Colonic mucosa (tissue), 4 donors: ENCODE measurements at regions not wholly inside any gene's neighbourhood (a gene's known extent, or its start where the extent isn't known, plus 50 kb on each side); places are given as distances from the start of the nearest gene placed in this dataset.

Experiments
- DNase-seq: peaks from one replicate; pipeline ENCODE4 v3.0.0-alpha.2; 2020
- H3K27ac ChIP-seq: fragments of 200-600 bp; one replicate; pipeline ENCODE4 v1.8.0; 2021
- H3K27me3 ChIP-seq: fragments of 200-600 bp; one replicate; pipeline ENCODE4 v1.8.0; 2021
- H3K36me3 ChIP-seq: fragments of 200-600 bp; one replicate; pipeline ENCODE4 v1.8.0; 2021
- H3K4me1 ChIP-seq: fragments of 200-600 bp; one replicate; pipeline ENCODE4 v1.8.0; 2021; ENCODE audit warnings: mild to moderate bottlenecking
- H3K4me3 ChIP-seq: fragments of 200-600 bp; one replicate; pipeline ENCODE4 v1.8.0; 2021
- H3K9ac ChIP-seq, 2 donors: one replicate each; pipeline ENCODE4 v1.7.0; 2013; ENCODE audit warnings: control low read depth in 2 of 2, low read depth in 2 of 2, low read length in 2 of 2
- H3K9me3 ChIP-seq: fragments of 200-600 bp; one replicate; pipeline ENCODE4 v1.8.0; 2021
- intact Hi-C: fragments of 100-400 bp; cut with DNase I; formaldehyde crosslinking; loops from one replicate; pipeline ENCODE4 v1.14.1; 2022
- TF ChIP-seq, protein P1 (sequence below): fragments of 200-600 bp; IDR thresholded peaks from one replicate; pipeline ENCODE4 v1.8.0; 2022; ENCODE audit warnings: antibody characterized with exemption, mild to moderate bottlenecking
- donor health status: healthy.
- donor health status: DM: no; HTN: no; CAD: no.
- donor health status: DM: no; HTN: no; CAD: no.

DNA sequence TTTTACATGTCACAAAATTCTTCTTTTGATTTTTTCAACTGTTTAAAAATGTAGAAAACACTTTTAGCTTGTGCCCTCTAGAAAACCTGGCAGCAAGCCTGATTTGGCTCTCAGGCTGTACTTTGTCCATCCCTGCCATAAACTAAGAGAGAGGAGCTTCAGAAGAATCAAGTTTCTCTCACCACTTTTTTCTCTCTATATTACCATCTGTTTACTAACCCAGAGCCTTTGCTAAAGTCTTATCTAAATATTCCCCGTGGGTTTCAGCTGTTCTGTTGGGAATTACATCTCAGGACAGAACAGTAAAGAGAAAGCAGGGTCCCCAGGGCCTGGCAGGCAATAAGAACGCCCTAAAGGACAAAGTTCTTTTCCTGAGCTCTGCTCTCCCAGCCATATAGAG, 409.1 kb upstream of the CRIM1 start:
- Histone ChIP-seq H3K9me3 (no peaks in the 10 kb centered on the region), H3K27ac (no peak overlapping the region), H3K4me3 (no peak overlapping the region), H3K27me3 (no peaks in the 10 kb centered on the region), H3K36me3 (no peaks in the 10 kb centered on the region), H3K9ac (no peak overlapping the region), H3K4me1 (no peaks in the 10 kb centered on the region)
- intact Hi-C loops = no loop called here
- peak; percentile 56 for DNase-seq
- TF ChIP-seq, protein P1, sequence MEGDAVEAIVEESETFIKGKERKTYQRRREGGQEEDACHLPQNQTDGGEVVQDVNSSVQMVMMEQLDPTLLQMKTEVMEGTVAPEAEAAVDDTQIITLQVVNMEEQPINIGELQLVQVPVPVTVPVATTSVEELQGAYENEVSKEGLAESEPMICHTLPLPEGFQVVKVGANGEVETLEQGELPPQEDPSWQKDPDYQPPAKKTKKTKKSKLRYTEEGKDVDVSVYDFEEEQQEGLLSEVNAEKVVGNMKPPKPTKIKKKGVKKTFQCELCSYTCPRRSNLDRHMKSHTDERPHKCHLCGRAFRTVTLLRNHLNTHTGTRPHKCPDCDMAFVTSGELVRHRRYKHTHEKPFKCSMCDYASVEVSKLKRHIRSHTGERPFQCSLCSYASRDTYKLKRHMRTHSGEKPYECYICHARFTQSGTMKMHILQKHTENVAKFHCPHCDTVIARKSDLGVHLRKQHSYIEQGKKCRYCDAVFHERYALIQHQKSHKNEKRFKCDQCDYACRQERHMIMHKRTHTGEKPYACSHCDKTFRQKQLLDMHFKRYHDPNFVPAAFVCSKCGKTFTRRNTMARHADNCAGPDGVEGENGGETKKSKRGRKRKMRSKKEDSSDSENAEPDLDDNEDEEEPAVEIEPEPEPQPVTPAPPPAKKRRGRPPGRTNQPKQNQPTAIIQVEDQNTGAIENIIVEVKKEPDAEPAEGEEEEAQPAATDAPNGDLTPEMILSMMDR = no peak

DNA sequence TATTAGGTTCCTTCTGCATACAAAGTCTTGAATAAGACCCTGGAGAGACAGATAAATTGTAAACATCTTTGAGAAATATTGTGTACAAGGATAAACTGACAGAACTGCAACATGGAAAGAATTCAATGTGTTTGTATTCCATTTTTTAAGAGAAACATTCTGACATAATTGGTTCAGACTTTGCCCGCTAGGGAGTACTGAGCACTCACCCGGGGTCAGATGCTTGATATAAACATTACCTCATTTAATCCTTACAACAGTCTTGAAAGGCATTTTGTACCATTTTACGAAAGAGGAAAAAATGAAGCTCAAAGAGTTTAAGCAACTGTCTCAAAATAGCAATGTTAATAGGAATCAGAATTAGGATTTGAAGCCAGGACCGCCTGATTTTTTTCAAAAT, 416.7 kb upstream of the CRIM1 start:
- H3K9ac ChIP-seq = no peak overlapping the region
- TF ChIP-seq, protein P1 = no peak
- DNase-seq = no peak
- H3K27me3 ChIP-seq = no peaks in the 10 kb centered on the region
- H3K36me3 ChIP-seq = no peaks in the 10 kb centered on the region
- no peaks in the 10 kb centered on the region for H3K9me3 ChIP-seq
- H3K4me3 ChIP-seq = no peak overlapping the region
- no peak overlapping the region for H3K27ac ChIP-seq
- intact Hi-C loops = no loop called here
- H3K4me1 ChIP-seq = no peaks in the 10 kb centered on the region

- no peak for DNase-seq
- TF ChIP-seq, protein P1 = no peak
- H3K27me3 ChIP-seq = no peaks in the 10 kb centered on the region
- H3K27ac ChIP-seq = no peak overlapping the region
- no peak overlapping the region for H3K9ac ChIP-seq
- no peaks in the 10 kb centered on the region for H3K9me3 ChIP-seq
- no peaks in the 10 kb centered on the region for H3K36me3 ChIP-seq
- H3K4me1 ChIP-seq = no peaks in the 10 kb centered on the region
- intact Hi-C loops = no loop called here
- no peak overlapping the region for H3K4me3 ChIP-seq
Observed at GRCh38 chr2:35933031-35933430, 422.5 kb upstream of the CRIM1 start.

DNA sequence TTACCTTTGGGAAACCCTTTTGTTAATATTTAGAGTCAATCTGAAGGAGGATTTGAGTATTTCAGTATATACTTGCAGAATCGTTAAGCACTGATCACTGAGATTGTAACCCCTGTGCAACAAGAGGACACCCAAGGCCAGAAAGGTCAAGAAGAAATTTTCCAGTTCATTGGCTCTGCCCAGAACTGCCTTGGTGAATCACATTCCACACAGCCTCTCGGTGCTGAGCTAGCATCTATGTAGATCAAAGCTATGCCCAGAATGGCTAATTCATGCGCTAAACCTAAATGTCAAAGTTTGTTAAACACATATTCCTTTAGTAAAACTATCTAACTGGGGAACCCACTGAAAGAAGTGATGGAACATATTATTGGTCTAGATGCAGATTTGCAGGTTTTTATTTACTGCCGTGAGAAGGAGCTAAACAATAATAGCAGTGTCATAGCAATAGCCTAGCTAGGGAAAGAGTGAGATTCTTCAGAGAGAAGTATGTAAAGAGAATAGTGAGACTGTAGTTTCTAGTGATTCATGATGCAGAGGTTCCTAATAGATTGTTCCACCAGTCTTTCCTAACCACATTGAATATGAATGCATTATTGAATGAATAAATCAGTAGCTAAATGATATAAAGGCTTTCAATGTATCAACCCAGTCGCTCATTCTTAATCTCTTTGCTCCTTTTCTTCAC, 423.2 kb upstream of the CRIM1 start:
- Histone ChIP-seq H3K36me3 (no peaks in the 10 kb centered on the region), H3K4me3 (no peak overlapping the region), H3K27me3 (no peaks in the 10 kb centered on the region), H3K9ac (no peak overlapping the region), H3K4me1 (no peaks in the 10 kb centered on the region), H3K9me3 (no peaks in the 10 kb centered on the region), H3K27ac (no peak overlapping the region)
- DNase-seq = no peak
- TF ChIP-seq, protein P1 = no peak
- intact Hi-C loops = no loop called here

- DNase-seq = no peak
- no peaks in the 10 kb centered on the region for H3K4me1 ChIP-seq
- no peak overlapping the region for H3K27ac ChIP-seq
- intact Hi-C loops = no loop called here
- TF ChIP-seq, protein P1 = no peak
- no peak overlapping the region for H3K9ac ChIP-seq
- no peaks in the 10 kb centered on the region for H3K27me3 ChIP-seq
- H3K36me3 ChIP-seq = no peaks in the 10 kb centered on the region
- H3K4me3 ChIP-seq = no peak overlapping the region
- H3K9me3 ChIP-seq = no peaks in the 10 kb centered on the region
Observed at GRCh38 chr2:35931626-35932025, 424.0 kb upstream of the CRIM1 start.
